Endothelial cell of umbilical vein (primary cell): ENCODE measurements at regions not wholly inside any gene's neighbourhood (a gene's known extent, or its start where the extent isn't known, plus 50 kb on each side); places are given as distances from the start of the nearest gene placed in this dataset.

Experiments used
- BruUV-seq: library from RNA; stranded (reverse); fragments of 400-500 nt; replicated peaks from 2 replicates; lab custom pipeline; 2021; lab: Mats Ljungman, UMichigan
- CTCF ChIA-PET: fragments of 300-600, 350-600 bp; sonication (Branson Sonifier 250); formaldehyde crosslinking; loops from one replicate; lab custom pipeline; 2021; ENCODE audit warnings: antibody characterized with exemption, inconsistent platforms; lab: Charles Lee
- POLR2A ChIA-PET: fragments of 300-600, 350-600 bp; sonication (Branson Sonifier 250); formaldehyde crosslinking; loops from one replicate; lab custom pipeline; 2021; ENCODE audit warnings: antibody characterized with exemption, inconsistent platforms; lab: Charles Lee
- DNase-seq: peaks from one replicate; pipeline ENCODE4 v3.0.0-alpha.2; 2011; ENCODE audit warnings: low read depth, low spot score
- FAIRE-seq: peaks from 2 replicates; lab custom pipeline; 2011; peaks lifted over from hg19 to GRCh38; lab: Jason Lieb, UNC
- H2AFZ ChIP-seq: 2 replicates; pipeline ENCODE4 v1.6.0; 2012; ENCODE audit warnings: low read depth, low read length, control low read depth, inconsistent platforms
- H3K27ac ChIP-seq: 2 replicates; pipeline ENCODE4 v1.5.1; 2011; ENCODE audit warnings: low read depth, mild to moderate bottlenecking, control low read depth, low read length, moderate library complexity; ENCODE audit not compliant: insufficient read depth
- H3K27me3 ChIP-seq, 2 experiments: 2 replicates each; pipeline versions ENCODE4 v1.6.0 to v1.6.1; 2011; ENCODE audit warnings: low read length in 2 of 2, mixed read lengths in 1 of 2; ENCODE audit not compliant: control insufficient read depth in 2 of 2, insufficient read depth in 2 of 2
- H3K36me3 ChIP-seq, 2 experiments: 2 replicates in 1 of 2; 3 replicates in 1 of 2; pipeline ENCODE4 v1.5.1; 2011; ENCODE audit warnings: low read length in 2 of 2, mild to moderate bottlenecking in 1 of 2, moderate library complexity in 1 of 2; ENCODE audit not compliant: control insufficient read depth in 2 of 2, insufficient read depth in 2 of 2; ENCODE audit errors: extremely low read depth in 1 of 2
- H3K4me1 ChIP-seq: 3 replicates; pipeline ENCODE4 v1.5.1; 2011; ENCODE audit warnings: mild to moderate bottlenecking, low read length; ENCODE audit not compliant: control insufficient read depth, insufficient read depth; ENCODE audit errors: extremely low read depth
- H3K4me2 ChIP-seq: 2 replicates; pipeline ENCODE4 v1.6.1; 2011; ENCODE audit warnings: low read length, control low read depth, mixed read lengths; ENCODE audit not compliant: insufficient read depth
- H3K4me3 ChIP-seq, 3 experiments: fragments of 200-600 bp in 1 of 3; sonication (generic), shearing (Covaris generic) in 1 of 3; replicated peaks in 1 of 3; 2 replicates each; pipeline ENCODE4 v1.5.1; 2011 to 2016; ENCODE audit warnings: control low read depth in 3 of 3, low read length in 3 of 3, mild to moderate bottlenecking in 2 of 3, inconsistent platforms in 1 of 3, low read depth in 1 of 3, moderate library complexity in 1 of 3; ENCODE audit not compliant: insufficient read depth in 1 of 3
- H3K79me2 ChIP-seq: 2 replicates; pipeline ENCODE4 v1.6.0; 2012; ENCODE audit warnings: low read length, inconsistent platforms; ENCODE audit not compliant: control insufficient read depth, insufficient read depth
- H3K9ac ChIP-seq: replicated peaks from 2 replicates; pipeline ENCODE3; 2011; ENCODE audit warnings: low read length, control low read depth; ENCODE audit not compliant: insufficient read depth; ENCODE audit errors: extremely low read depth
- H3K9me1 ChIP-seq: replicated peaks from 3 replicates; pipeline ENCODE4 v1.6.0; 2011; ENCODE audit warnings: mild to moderate bottlenecking, low read length; ENCODE audit not compliant: control insufficient read depth, insufficient read depth; ENCODE audit errors: extremely low read depth
- H3K9me3 ChIP-seq: replicated peaks from 2 replicates; pipeline ENCODE4 v1.5.1; 2012; ENCODE audit warnings: low read length, inconsistent platforms; ENCODE audit not compliant: control insufficient read depth, insufficient read depth
- H4K20me1 ChIP-seq: replicated peaks from 2 replicates; pipeline ENCODE3; 2011; ENCODE audit warnings: mild to moderate bottlenecking, low read length; ENCODE audit not compliant: control insufficient read depth, insufficient read depth; ENCODE audit errors: extremely low read depth
- EZH2 ChIP-seq: IDR thresholded peaks from 2 replicates; pipeline ENCODE4 v1.6.1; 2012; ENCODE audit warnings: borderline replicate concordance, low read depth, mild to moderate bottlenecking, moderate library complexity, low read length, inconsistent platforms; ENCODE audit not compliant: severe bottlenecking
- FOS ChIP-seq: IDR thresholded peaks from 2 replicates; pipeline ENCODE4 v1.6.1; 2011; ENCODE audit warnings: mild to moderate bottlenecking, low read length, moderate library complexity, borderline replicate concordance; ENCODE audit not compliant: insufficient read depth
- GATA2 ChIP-seq: IDR thresholded peaks from 2 replicates; pipeline ENCODE4 v1.7.0; 2011; ENCODE audit warnings: low read depth, mild to moderate bottlenecking, moderate library complexity, mixed read lengths, low read length; ENCODE audit not compliant: insufficient read length, insufficient read depth
- JUN ChIP-seq: IDR thresholded peaks from 2 replicates; pipeline ENCODE4 v1.6.1; 2011; ENCODE audit warnings: borderline replicate concordance, low read depth; ENCODE audit not compliant: insufficient read length, insufficient read depth
- MYC ChIP-seq: IDR thresholded peaks from one replicate; pipeline ENCODE4 v1.6.1; 2011; ENCODE audit warnings: mild to moderate bottlenecking, low read depth, low read length
- POLR2A ChIP-seq: IDR thresholded peaks from 2 replicates; pipeline ENCODE4 v1.6.1; 2012; ENCODE audit warnings: low read depth, mild to moderate bottlenecking, control low read depth, low read length
- POLR2AphosphoS5 ChIP-seq: IDR thresholded peaks from 2 replicates; pipeline ENCODE4 v1.6.1; 2012; ENCODE audit warnings: low read depth, mild to moderate bottlenecking, control low read depth, low read length, moderate library complexity; ENCODE audit not compliant: insufficient read depth
- dilution Hi-C: fragments of 300-500 bp; cut with MboI; formaldehyde crosslinking; loops from one replicate; pipeline ENCODE4 v1.15.0; 2019; ENCODE audit warnings: low sequenced_read_pairs; ENCODE audit not compliant: extremely low pct_ligation_motif_present
- intact Hi-C: fragments of 100-400 bp; cut with micrococcal nuclease; formaldehyde crosslinking; loops from one replicate; pipeline ENCODE4 v1.10.0; 2022
- TF ChIP-seq, protein P1 (sequence below), 2 donors: IDR thresholded peaks; 1 replicate in 1 of 2; 2 replicates in 1 of 2; pipeline ENCODE4 v1.5.1; 2011; ENCODE audit warnings: low read length in 2 of 2, mild to moderate bottlenecking in 2 of 2, moderate library complexity in 2 of 2, control low read depth in 1 of 2, inconsistent platforms in 1 of 2, low read depth in 1 of 2; ENCODE audit not compliant: insufficient read depth in 1 of 2; ENCODE audit errors: extremely low read depth in 1 of 2
- TF ChIP-seq, protein P2 (sequence below): IDR thresholded peaks from 2 replicates; pipeline ENCODE4 v1.6.1; 2011; ENCODE audit not compliant: insufficient read depth, insufficient read length

- no peak overlapping the region for H2AFZ ChIP-seq
- DNase-seq (no peak), FAIRE-seq (no peak)
- no peak for TF ChIP-seq FOS
- TF ChIP-seq, protein P1, sequence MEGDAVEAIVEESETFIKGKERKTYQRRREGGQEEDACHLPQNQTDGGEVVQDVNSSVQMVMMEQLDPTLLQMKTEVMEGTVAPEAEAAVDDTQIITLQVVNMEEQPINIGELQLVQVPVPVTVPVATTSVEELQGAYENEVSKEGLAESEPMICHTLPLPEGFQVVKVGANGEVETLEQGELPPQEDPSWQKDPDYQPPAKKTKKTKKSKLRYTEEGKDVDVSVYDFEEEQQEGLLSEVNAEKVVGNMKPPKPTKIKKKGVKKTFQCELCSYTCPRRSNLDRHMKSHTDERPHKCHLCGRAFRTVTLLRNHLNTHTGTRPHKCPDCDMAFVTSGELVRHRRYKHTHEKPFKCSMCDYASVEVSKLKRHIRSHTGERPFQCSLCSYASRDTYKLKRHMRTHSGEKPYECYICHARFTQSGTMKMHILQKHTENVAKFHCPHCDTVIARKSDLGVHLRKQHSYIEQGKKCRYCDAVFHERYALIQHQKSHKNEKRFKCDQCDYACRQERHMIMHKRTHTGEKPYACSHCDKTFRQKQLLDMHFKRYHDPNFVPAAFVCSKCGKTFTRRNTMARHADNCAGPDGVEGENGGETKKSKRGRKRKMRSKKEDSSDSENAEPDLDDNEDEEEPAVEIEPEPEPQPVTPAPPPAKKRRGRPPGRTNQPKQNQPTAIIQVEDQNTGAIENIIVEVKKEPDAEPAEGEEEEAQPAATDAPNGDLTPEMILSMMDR (IDR thresholded peaks at IDR 0.05; ENCODE audit: extremely low read depth in 1 of 2, insufficient read depth in 1 of 2, low read depth in 1 of 2, low read length in 2 of 2) = no peak
- TF ChIP-seq MYC = no peak
- TF ChIP-seq POLR2AphosphoS5 = no peak
- no peak for TF ChIP-seq JUN
- TF ChIP-seq POLR2A = no peak
- no peak for TF ChIP-seq GATA2
- no peak for TF ChIP-seq EZH2
- TF ChIP-seq, protein P2, sequence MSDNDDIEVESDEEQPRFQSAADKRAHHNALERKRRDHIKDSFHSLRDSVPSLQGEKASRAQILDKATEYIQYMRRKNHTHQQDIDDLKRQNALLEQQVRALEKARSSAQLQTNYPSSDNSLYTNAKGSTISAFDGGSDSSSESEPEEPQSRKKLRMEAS = no peak
- H3K4me3 ChIP-seq = no peak overlapping the region
- H3K9ac ChIP-seq = no peak overlapping the region
- intact Hi-C loops (no loop called here), dilution Hi-C loops (no loop called here)
- H3K4me1 ChIP-seq = peaks cover 4% of the 10 kb centered on the region
- no peaks in the 10 kb centered on the region for H3K9me3 ChIP-seq
- no peaks in the 10 kb centered on the region for H3K36me3 ChIP-seq
- no peak overlapping the region for H3K27ac ChIP-seq
- H3K4me2 ChIP-seq = no peak overlapping the region
- no peaks in the 10 kb centered on the region for H3K9me1 ChIP-seq
- no peaks in the 10 kb centered on the region for H3K79me2 ChIP-seq
- no TSS peak for BruUV-seq
- CTCF ChIA-PET = interaction anchor here (1.2 to 1.6 kb wide), 2 partner anchors 10 to 79 kb away, joined by 3 to 4 read pairs; no protein-coding TSS in a partner anchor
- no peaks in the 10 kb centered on the region for H3K27me3 ChIP-seq
- POLR2A ChIA-PET = no interaction called here
- no peaks in the 10 kb centered on the region for H4K20me1 ChIP-seq
Measured at GRCh38 chr1:56329970-56330369, 249.4 kb downstream of the PLPP3 start.
